GM23338 (cell line): ENCODE measurements at regions not wholly inside any gene's neighbourhood (a gene's known extent, or its start where the extent isn't known, plus 50 kb on each side); places are given as distances from the start of the nearest gene placed in this dataset.

Experiments
- ATAC-seq: fragments of 200-7000 bp; cut with Tn5 transposase; 3 replicates; pipeline ENCODE4 v1.9.1; 2020
- DNase-seq: peaks from one replicate; pipeline ENCODE4 v3.0.0-alpha.2; 2015; ENCODE audit warnings: low spot score
- H2AFZ ChIP-seq: fragments of 200-600 bp; sonication (generic); 2 replicates; pipeline ENCODE4 v1.8.0; 2016; ENCODE audit warnings: antibody characterized with exemption, mild to moderate bottlenecking, moderate library complexity
- H3F3A ChIP-seq: fragments of 200-600 bp; sonication (generic); replicated peaks from 2 replicates; pipeline ENCODE4 v1.8.0; 2017; ENCODE audit warnings: antibody characterized with exemption, mixed run types, low read depth
- H3K27ac ChIP-seq: fragments of 200-600 bp; sonication (generic); 2 replicates; pipeline ENCODE4 v1.6.1; 2016; ENCODE audit warnings: low read depth
- H3K27me3 ChIP-seq: fragments of 200-600 bp; sonication (generic); 2 replicates; pipeline ENCODE4 v1.8.0; 2016; ENCODE audit warnings: mild to moderate bottlenecking, mixed run types, moderate library complexity; ENCODE audit not compliant: insufficient read depth
- H3K36me3 ChIP-seq: fragments of 200-600 bp; sonication (generic); 2 replicates; pipeline ENCODE4 v1.8.0; 2016; ENCODE audit warnings: mild to moderate bottlenecking; ENCODE audit not compliant: insufficient read depth
- H3K4me1 ChIP-seq: fragments of 200-600 bp; sonication (generic); 2 replicates; pipeline ENCODE4 v1.8.0; 2016; ENCODE audit warnings: mild to moderate bottlenecking, moderate library complexity; ENCODE audit not compliant: insufficient read depth
- H3K4me2 ChIP-seq: fragments of 200-600 bp; sonication (generic); 2 replicates; pipeline ENCODE4 v1.7.1; 2017; ENCODE audit warnings: mixed run types
- H3K4me3 ChIP-seq: fragments of 200-600 bp; sonication (generic); 2 replicates; pipeline ENCODE4 v1.6.1; 2016; ENCODE audit warnings: mixed run types
- H3K79me2 ChIP-seq: fragments of 200-600 bp; sonication (generic); replicated peaks from 2 replicates; pipeline ENCODE4 v1.8.0; 2017; ENCODE audit warnings: mild to moderate bottlenecking; ENCODE audit not compliant: insufficient read depth
- H3K9me2 ChIP-seq: fragments of 200-600 bp; sonication (generic); 2 replicates; pipeline ENCODE4 v1.8.0; 2017; ENCODE audit not compliant: insufficient read depth
- H4K20me1 ChIP-seq: fragments of 200-600 bp; sonication (generic); replicated peaks from 2 replicates; pipeline ENCODE4 v1.8.0; 2017; ENCODE audit warnings: mild to moderate bottlenecking; ENCODE audit not compliant: insufficient read depth
- H3K27ac Mint-ChIP-seq: 2 replicates; pipeline ENCODE4 v1.8.0; 2020; ENCODE audit warnings: inconsistent platforms, mild to moderate bottlenecking, moderate library complexity, mixed read lengths
- H3K27me3 Mint-ChIP-seq: 3 replicates; pipeline ENCODE4 v1.8.0; 2022; ENCODE audit warnings: low read depth, mild to moderate bottlenecking, moderate library complexity, mixed read lengths, inconsistent platforms; ENCODE audit not compliant: insufficient read depth, poor library complexity
- H3K36me3 Mint-ChIP-seq: 3 replicates; pipeline ENCODE4 v1.8.0; 2021; ENCODE audit warnings: low read depth, mild to moderate bottlenecking, inconsistent platforms, moderate library complexity, mixed read lengths
- H3K4me1 Mint-ChIP-seq: 3 replicates; pipeline ENCODE4 v1.8.0; 2020; ENCODE audit warnings: mild to moderate bottlenecking, inconsistent platforms, mixed read lengths
- H3K4me3 Mint-ChIP-seq: 3 replicates; pipeline ENCODE4 v1.8.0; 2021; ENCODE audit warnings: moderate library complexity, mild to moderate bottlenecking, inconsistent platforms, mixed read lengths
- H3K9me3 Mint-ChIP-seq: 3 replicates; pipeline ENCODE4 v1.8.0; 2020; ENCODE audit warnings: moderate library complexity, mild to moderate bottlenecking, inconsistent platforms, mixed read lengths
- EZH2phosphoT487 ChIP-seq: fragments of 200-600 bp; sonication (generic); IDR thresholded peaks from one replicate; pipeline ENCODE4 v1.8.1; 2018; ENCODE audit warnings: antibody characterized with exemption; ENCODE audit not compliant: unreplicated experiment
- JUNB ChIP-seq: IDR thresholded peaks from one replicate; pipeline ENCODE4 v1.6.1; 2016; ENCODE audit warnings: antibody characterized with exemption; ENCODE audit not compliant: unreplicated experiment
- NANOG ChIP-seq: IDR thresholded peaks from 2 replicates; pipeline ENCODE4 v1.6.1; 2016; ENCODE audit warnings: antibody characterized with exemption, borderline replicate concordance
- POLR2AphosphoS5 ChIP-seq: IDR thresholded peaks from 2 replicates; pipeline ENCODE4 v1.6.1; 2016; ENCODE audit warnings: antibody characterized with exemption, low read depth
- STAT1 ChIP-seq: IDR thresholded peaks from one replicate; pipeline ENCODE4 v1.6.1; 2016; ENCODE audit warnings: antibody characterized with exemption; ENCODE audit not compliant: unreplicated experiment
- ZNF114 ChIP-seq: fragments of 250-450 bp; sonication (Bioruptor Pico); IDR thresholded peaks from 2 replicates; pipeline ENCODE4 v1.5.0; 2020; ENCODE audit warnings: mild to moderate bottlenecking, moderate library complexity
- ZNF331 ChIP-seq: fragments of 250-450 bp; sonication (Bioruptor Pico); IDR thresholded peaks from 2 replicates; pipeline ENCODE4 v1.5.0; 2020; ENCODE audit warnings: low read depth, mild to moderate bottlenecking, moderate library complexity
- TF ChIP-seq, protein P1 (sequence below): IDR thresholded peaks from one replicate; pipeline ENCODE4 v1.6.1; 2018; ENCODE audit warnings: antibody characterized with exemption; ENCODE audit not compliant: unreplicated experiment
- TF ChIP-seq, protein P2 (sequence below): IDR thresholded peaks from 2 replicates; pipeline ENCODE4 v1.6.1; 2016; ENCODE audit warnings: antibody characterized with exemption
- TF ChIP-seq, protein P3 (sequence below), 2 experiments: fragments of 200-600 bp in 1 of 2; sonication (generic) in 1 of 2; conservative IDR thresholded peaks; 2 replicates each; pipeline versions ENCODE4 v1.5.1 to v1.6.1; 2016 to 2017; ENCODE audit warnings: antibody characterized with exemption in 2 of 2, low read depth in 2 of 2, mild to moderate bottlenecking in 2 of 2, moderate library complexity in 1 of 2
- TF ChIP-seq, protein P4 (sequence below): fragments of 250-450 bp; sonication (Bioruptor Pico); IDR thresholded peaks from 2 replicates; pipeline ENCODE4 v1.5.0; 2020; ENCODE audit warnings: mild to moderate bottlenecking, moderate library complexity

DNA sequence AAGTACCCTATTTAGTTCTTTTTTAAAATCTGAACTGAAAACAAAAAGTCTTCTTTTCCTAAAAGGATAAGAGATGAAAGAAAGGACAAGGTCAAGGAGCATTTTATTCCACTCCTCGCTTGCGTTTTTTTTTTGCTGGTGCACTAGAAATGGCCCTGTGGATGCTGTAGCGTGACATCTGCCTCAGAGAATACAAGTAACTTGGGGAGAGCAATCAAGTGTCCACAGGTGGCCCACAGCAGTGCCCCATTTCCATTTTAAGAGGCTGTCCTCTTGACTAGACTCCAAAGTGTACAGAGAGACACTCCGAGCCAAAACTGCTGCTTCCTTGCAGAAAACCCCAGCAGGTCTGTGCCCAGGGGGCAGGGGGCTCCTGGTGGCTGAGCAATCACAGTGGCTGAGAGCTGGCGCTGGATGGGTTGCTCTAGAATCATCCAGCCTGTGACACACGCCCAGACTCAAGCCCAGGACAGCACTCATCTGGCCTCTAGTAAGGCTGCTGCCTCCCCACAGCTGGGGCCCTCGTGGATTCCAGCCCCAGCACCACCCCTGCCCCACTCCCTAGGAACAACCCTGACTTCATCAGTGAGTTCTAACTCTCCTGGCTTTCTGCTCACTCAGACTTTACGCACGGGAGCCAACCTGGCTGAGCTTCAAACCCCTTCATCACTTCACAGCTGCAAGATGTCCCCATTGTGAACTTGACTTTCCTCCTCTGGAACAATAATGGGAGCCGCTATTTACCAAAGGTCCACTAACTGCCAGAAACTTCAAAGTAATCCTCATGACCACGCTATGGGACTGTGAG lies 71.1 kb upstream of the SPATA12 start:
- ATAC-seq (peak; percentile 36), DNase-seq (no peak)
- H3K27me3 Mint-ChIP-seq: peaks cover 3% of the 10 kb centered on the region
- no peak overlapping the region for H3K4me2 ChIP-seq
- no peak overlapping the region for H2AFZ ChIP-seq
- peak overlapping the region; percentile 18; the same call in 1 of the 3 replicates for H3K4me3 Mint-ChIP-seq
- H3K36me3 ChIP-seq: no peaks in the 10 kb centered on the region
- no peaks in the 10 kb centered on the region for H3F3A ChIP-seq
- H3K4me1 Mint-ChIP-seq: peaks cover 24% of the 10 kb centered on the region
- TF ChIP-seq POLR2AphosphoS5 (no peak), ZNF114 (CRISPR knock-in tag) (no peak), NANOG (no peak), STAT1 (no peak), JUNB (no peak), ZNF331 (no peak), EZH2phosphoT487 (no peak)
- TF ChIP-seq, protein P1, sequence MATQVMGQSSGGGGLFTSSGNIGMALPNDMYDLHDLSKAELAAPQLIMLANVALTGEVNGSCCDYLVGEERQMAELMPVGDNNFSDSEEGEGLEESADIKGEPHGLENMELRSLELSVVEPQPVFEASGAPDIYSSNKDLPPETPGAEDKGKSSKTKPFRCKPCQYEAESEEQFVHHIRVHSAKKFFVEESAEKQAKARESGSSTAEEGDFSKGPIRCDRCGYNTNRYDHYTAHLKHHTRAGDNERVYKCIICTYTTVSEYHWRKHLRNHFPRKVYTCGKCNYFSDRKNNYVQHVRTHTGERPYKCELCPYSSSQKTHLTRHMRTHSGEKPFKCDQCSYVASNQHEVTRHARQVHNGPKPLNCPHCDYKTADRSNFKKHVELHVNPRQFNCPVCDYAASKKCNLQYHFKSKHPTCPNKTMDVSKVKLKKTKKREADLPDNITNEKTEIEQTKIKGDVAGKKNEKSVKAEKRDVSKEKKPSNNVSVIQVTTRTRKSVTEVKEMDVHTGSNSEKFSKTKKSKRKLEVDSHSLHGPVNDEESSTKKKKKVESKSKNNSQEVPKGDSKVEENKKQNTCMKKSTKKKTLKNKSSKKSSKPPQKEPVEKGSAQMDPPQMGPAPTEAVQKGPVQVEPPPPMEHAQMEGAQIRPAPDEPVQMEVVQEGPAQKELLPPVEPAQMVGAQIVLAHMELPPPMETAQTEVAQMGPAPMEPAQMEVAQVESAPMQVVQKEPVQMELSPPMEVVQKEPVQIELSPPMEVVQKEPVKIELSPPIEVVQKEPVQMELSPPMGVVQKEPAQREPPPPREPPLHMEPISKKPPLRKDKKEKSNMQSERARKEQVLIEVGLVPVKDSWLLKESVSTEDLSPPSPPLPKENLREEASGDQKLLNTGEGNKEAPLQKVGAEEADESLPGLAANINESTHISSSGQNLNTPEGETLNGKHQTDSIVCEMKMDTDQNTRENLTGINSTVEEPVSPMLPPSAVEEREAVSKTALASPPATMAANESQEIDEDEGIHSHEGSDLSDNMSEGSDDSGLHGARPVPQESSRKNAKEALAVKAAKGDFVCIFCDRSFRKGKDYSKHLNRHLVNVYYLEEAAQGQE: no peak
- TF ChIP-seq, protein P2, sequence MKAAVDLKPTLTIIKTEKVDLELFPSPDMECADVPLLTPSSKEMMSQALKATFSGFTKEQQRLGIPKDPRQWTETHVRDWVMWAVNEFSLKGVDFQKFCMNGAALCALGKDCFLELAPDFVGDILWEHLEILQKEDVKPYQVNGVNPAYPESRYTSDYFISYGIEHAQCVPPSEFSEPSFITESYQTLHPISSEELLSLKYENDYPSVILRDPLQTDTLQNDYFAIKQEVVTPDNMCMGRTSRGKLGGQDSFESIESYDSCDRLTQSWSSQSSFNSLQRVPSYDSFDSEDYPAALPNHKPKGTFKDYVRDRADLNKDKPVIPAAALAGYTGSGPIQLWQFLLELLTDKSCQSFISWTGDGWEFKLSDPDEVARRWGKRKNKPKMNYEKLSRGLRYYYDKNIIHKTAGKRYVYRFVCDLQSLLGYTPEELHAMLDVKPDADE: no peak
- TF ChIP-seq, protein P3, sequence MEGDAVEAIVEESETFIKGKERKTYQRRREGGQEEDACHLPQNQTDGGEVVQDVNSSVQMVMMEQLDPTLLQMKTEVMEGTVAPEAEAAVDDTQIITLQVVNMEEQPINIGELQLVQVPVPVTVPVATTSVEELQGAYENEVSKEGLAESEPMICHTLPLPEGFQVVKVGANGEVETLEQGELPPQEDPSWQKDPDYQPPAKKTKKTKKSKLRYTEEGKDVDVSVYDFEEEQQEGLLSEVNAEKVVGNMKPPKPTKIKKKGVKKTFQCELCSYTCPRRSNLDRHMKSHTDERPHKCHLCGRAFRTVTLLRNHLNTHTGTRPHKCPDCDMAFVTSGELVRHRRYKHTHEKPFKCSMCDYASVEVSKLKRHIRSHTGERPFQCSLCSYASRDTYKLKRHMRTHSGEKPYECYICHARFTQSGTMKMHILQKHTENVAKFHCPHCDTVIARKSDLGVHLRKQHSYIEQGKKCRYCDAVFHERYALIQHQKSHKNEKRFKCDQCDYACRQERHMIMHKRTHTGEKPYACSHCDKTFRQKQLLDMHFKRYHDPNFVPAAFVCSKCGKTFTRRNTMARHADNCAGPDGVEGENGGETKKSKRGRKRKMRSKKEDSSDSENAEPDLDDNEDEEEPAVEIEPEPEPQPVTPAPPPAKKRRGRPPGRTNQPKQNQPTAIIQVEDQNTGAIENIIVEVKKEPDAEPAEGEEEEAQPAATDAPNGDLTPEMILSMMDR (conservative IDR thresholded peaks at IDR 0.05; ENCODE audit: low read depth in 2 of 2): no peak
- TF ChIP-seq, protein P4, sequence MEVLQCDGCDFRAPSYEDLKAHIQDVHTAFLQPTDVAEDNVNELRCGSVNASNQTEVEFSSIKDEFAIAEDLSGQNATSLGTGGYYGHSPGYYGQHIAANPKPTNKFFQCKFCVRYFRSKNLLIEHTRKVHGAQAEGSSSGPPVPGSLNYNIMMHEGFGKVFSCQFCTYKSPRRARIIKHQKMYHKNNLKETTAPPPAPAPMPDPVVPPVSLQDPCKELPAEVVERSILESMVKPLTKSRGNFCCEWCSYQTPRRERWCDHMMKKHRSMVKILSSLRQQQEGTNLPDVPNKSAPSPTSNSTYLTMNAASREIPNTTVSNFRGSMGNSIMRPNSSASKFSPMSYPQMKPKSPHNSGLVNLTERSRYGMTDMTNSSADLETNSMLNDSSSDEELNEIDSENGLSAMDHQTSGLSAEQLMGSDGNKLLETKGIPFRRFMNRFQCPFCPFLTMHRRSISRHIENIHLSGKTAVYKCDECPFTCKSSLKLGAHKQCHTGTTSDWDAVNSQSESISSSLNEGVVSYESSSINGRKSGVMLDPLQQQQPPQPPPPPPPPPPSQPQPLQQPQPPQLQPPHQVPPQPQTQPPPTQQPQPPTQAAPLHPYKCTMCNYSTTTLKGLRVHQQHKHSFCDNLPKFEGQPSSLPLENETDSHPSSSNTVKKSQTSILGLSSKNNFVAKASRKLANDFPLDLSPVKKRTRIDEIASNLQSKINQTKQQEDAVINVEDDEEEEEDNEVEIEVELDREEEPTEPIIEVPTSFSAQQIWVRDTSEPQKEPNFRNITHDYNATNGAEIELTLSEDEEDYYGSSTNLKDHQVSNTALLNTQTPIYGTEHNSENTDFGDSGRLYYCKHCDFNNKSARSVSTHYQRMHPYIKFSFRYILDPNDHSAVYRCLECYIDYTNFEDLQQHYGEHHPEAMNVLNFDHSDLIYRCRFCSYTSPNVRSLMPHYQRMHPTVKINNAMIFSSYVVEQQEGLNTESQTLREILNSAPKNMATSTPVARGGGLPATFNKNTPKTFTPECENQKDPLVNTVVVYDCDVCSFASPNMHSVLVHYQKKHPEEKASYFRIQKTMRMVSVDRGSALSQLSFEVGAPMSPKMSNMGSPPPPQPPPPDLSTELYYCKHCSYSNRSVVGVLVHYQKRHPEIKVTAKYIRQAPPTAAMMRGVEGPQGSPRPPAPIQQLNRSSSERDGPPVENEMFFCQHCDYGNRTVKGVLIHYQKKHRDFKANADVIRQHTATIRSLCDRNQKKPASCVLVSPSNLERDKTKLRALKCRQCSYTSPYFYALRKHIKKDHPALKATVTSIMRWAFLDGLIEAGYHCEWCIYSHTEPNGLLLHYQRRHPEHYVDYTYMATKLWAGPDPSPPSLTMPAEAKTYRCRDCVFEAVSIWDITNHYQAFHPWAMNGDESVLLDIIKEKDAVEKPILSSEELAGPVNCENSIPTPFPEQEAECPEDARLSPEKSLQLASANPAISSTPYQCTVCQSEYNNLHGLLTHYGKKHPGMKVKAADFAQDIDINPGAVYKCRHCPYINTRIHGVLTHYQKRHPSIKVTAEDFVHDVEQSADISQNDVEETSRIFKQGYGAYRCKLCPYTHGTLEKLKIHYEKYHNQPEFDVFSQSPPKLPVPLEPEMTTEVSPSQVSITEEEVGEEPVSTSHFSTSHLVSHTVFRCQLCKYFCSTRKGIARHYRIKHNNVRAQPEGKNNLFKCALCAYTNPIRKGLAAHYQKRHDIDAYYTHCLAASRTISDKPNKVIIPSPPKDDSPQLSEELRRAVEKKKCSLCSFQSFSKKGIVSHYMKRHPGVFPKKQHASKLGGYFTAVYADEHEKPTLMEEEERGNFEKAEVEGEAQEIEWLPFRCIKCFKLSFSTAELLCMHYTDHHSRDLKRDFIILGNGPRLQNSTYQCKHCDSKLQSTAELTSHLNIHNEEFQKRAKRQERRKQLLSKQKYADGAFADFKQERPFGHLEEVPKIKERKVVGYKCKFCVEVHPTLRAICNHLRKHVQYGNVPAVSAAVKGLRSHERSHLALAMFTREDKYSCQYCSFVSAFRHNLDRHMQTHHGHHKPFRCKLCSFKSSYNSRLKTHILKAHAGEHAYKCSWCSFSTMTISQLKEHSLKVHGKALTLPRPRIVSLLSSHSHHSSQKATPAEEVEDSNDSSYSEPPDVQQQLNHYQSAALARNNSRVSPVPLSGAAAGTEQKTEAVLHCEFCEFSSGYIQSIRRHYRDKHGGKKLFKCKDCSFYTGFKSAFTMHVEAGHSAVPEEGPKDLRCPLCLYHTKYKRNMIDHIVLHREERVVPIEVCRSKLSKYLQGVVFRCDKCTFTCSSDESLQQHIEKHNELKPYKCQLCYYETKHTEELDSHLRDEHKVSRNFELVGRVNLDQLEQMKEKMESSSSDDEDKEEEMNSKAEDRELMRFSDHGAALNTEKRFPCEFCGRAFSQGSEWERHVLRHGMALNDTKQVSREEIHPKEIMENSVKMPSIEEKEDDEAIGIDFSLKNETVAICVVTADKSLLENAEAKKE (CRISPR knock-in tag): no peak
- H3K9me2 ChIP-seq: no peaks in the 10 kb centered on the region
- H3K27ac ChIP-seq: no peak overlapping the region
- H3K4me1 ChIP-seq: peaks cover 10% of the 10 kb centered on the region
- H4K20me1 ChIP-seq: no peaks in the 10 kb centered on the region
- H3K27ac Mint-ChIP-seq: no peak overlapping the region
- no peaks in the 10 kb centered on the region for H3K79me2 ChIP-seq
- H3K9me3 Mint-ChIP-seq: no peaks in the 10 kb centered on the region
- H3K36me3 Mint-ChIP-seq: no peaks in the 10 kb centered on the region
- H3K27me3 ChIP-seq: no peaks in the 10 kb centered on the region
- H3K4me3 ChIP-seq: no peak overlapping the region
